ENCODE measurements at regions not wholly inside any gene's neighbourhood (a gene's known extent, or its start where the extent isn't known, plus 50 kb on each side); places are given as distances from the start of the nearest gene placed in this dataset.

GRCh38 chr11:129722529-129722928 lies 93.1 kb upstream of the TMEM45B start:
- no peaks in the 10 kb centered on the region for H3K4me1 ChIP-seq (ENCODE audit: control insufficient read depth, insufficient read depth, low read length)
- no peak overlapping the region for H2AK9ac ChIP-seq (replicated peaks; ENCODE audit: low read depth, low read length, poor library complexity)
- DNase-seq (no peak), ATAC-seq (ENCODE audit: low read depth) (no peak)
- no peak overlapping the region for H2BK15ac ChIP-seq (ENCODE audit: low read depth, low read length)
- no peak overlapping the region for H2AK5ac ChIP-seq (ENCODE audit: low read depth, low read length)
- no peak overlapping the region for H3K4me2 ChIP-seq (ENCODE audit: low read depth, low read length)
- H3K14ac ChIP-seq (replicated peaks; ENCODE audit: low read depth, low read length), result no peak overlapping the region
- H2BK5ac ChIP-seq (ENCODE audit: low read depth, low read length, poor library complexity, severe bottlenecking), result no peak overlapping the region
- H4K5ac ChIP-seq (ENCODE audit: low read depth, low read length), result no peak overlapping the region
- BruUV-seq (replicated peaks), result no TSS peak
- 52% methylated on average over 5 of the region's 6 CpGs; no CpG with 5 or more reads in 1 of the 2 experiments for WGBS, 2 experiments (ENCODE audit: extremely low coverage in 2 of 2, insufficient read length in 1 of 2)
- H3K9ac ChIP-seq (ENCODE audit: low read depth, low read length), result no peak overlapping the region
- POLR2A ChIA-PET (ENCODE audit: unreplicated experiment), result no interaction called here
- no peaks in the 10 kb centered on the region for H3K9me3 ChIP-seq (ENCODE audit: control insufficient read depth, insufficient read depth, low read length)
- H3K56ac ChIP-seq (ENCODE audit: extremely low read depth, insufficient read depth, low read length), result no peak overlapping the region
- no peak overlapping the region for H3K18ac ChIP-seq (ENCODE audit: low read depth, low read length)
- H3K9me1 ChIP-seq (ENCODE audit: insufficient read depth, low read length), result no peaks in the 10 kb centered on the region
- CTCF ChIA-PET, result no interaction called here
- intact Hi-C loops (cut with micrococcal nuclease) (no loop called here), in situ Hi-C loops (cut with MboI; ENCODE audit: low sequenced_read_pairs) (no loop called here), dilution Hi-C loops (cut with HindIII; ENCODE audit: low sequenced_read_pairs, unreplicated experiment) (no loop called here)
- H3K4me3 ChIP-seq (ENCODE audit: insufficient read depth, low read depth, low read length), result no peak overlapping the region
- no peak overlapping the region for H4K91ac ChIP-seq (ENCODE audit: insufficient read depth, low read depth, low read length)
- no peak overlapping the region for H2AFZ ChIP-seq (replicated peaks; ENCODE audit: low read length, poor library complexity)
- H4K8ac ChIP-seq (ENCODE audit: low read depth in 2 of 2, low read length in 2 of 2), result no peak overlapping the region
- H3K36me3 ChIP-seq (ENCODE audit: control insufficient read depth, insufficient read depth, low read length), result no peaks in the 10 kb centered on the region
- H3K79me1 ChIP-seq (ENCODE audit: low read depth in 1 of 2, low read length in 2 of 2), result no peaks in the 10 kb centered on the region
- H3K27me3 ChIP-seq (ENCODE audit: control insufficient read depth, insufficient read depth, low read length), result peaks cover 2% of the 10 kb centered on the region; the same call in 1 of the 2 replicates
- H2BK120ac ChIP-seq (ENCODE audit: low read depth, low read length), result no peak overlapping the region
- H4K20me1 ChIP-seq (ENCODE audit: insufficient read depth, low read length), result no peaks in the 10 kb centered on the region
- no peak overlapping the region for H3K27ac ChIP-seq (ENCODE audit: insufficient read depth, low read length)
- H2BK20ac ChIP-seq (ENCODE audit: low read depth, low read length), result no peak overlapping the region
- no peak overlapping the region for H3K4ac ChIP-seq (ENCODE audit: low read depth, low read length)
- no peak overlapping the region for H3K23ac ChIP-seq (ENCODE audit: low read depth, low read length)
- TF ChIP-seq RFX5 (IDR thresholded peaks at IDR 0.05; ENCODE audit: low read depth, low read length) (no peak), RCOR1 (IDR thresholded peaks at IDR 0.05; ENCODE audit: insufficient replicate concordance, low read length) (no peak), ELK1 (IDR thresholded peaks at IDR 0.05; ENCODE audit: borderline replicate concordance, low read depth, low read length) (no peak), MAFK (IDR thresholded peaks at IDR 0.05; ENCODE audit: low read depth, low read length) (no peak), CEBPB (IDR thresholded peaks at IDR 0.05; ENCODE audit: low read depth, low read length) (no peak), BHLHE40 (IDR thresholded peaks at IDR 0.05; ENCODE audit: low read depth, low read length) (no peak), USF2 (IDR thresholded peaks at IDR 0.05; ENCODE audit: low read depth, low read length) (no peak), CHD1 (IDR thresholded peaks at IDR 0.05; ENCODE audit: low read depth, low read length) (no peak), SMC3 (IDR thresholded peaks at IDR 0.05; ENCODE audit: low read depth, low read length) (no peak)

Measured in IMR-90 (cell line).